ENCODE measurements at regions not wholly inside any gene's neighbourhood (a gene's known extent, or its start where the extent isn't known, plus 50 kb on each side); places are given as distances from the start of the nearest gene placed in this dataset.

DNA sequence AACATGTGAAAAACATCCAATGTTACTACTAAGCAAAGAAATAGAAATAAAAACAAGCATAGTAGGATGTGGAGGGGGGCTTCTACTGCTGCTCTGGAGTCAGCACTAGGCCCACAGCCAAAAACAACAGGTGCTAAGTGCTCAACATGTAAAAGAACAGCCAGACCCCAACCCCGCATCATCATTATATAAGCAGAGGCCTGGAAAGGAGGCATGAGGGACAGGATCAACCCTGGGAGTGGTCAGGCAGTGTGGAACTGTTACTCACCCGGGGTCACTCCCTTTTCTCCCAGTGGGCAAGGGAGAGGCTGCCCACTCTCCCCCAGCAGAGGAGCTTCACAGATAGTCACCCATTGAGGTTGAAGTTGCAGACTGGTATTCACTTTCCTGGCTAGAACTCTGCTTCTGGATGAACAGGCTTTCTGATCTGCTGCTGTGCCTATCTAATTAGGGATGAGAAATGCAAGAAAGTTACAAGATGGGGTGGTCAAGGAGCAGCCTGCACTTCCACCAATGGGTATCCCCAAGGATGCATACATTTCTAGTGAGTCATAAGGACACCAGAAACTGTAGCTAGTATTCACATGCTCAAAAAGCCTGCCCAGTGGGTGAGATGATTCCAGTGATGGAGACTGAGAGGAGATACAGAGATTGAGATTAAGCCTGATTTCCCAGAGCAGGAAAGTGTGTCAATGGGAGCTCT is 480.1 kb upstream of the TCF4 start:
- intact Hi-C loops (cut with DNase I; ENCODE audit: low total_unique reads): no loop called here
- DNase-seq: no peak
- Histone ChIP-seq H3K4me1 (no peaks in the 10 kb centered on the region), H3K4me3 (no peak overlapping the region), H3K27me3 (no peaks in the 10 kb centered on the region), H3K27ac (no peak overlapping the region), H3K36me3 (ENCODE audit: low read depth, missing control alignments) (no peaks in the 10 kb centered on the region), H3K9me3 (no peaks in the 10 kb centered on the region)
- no peak for TF ChIP-seq POLR2A (IDR thresholded peaks at IDR 0.05)
- TF ChIP-seq, protein P1, sequence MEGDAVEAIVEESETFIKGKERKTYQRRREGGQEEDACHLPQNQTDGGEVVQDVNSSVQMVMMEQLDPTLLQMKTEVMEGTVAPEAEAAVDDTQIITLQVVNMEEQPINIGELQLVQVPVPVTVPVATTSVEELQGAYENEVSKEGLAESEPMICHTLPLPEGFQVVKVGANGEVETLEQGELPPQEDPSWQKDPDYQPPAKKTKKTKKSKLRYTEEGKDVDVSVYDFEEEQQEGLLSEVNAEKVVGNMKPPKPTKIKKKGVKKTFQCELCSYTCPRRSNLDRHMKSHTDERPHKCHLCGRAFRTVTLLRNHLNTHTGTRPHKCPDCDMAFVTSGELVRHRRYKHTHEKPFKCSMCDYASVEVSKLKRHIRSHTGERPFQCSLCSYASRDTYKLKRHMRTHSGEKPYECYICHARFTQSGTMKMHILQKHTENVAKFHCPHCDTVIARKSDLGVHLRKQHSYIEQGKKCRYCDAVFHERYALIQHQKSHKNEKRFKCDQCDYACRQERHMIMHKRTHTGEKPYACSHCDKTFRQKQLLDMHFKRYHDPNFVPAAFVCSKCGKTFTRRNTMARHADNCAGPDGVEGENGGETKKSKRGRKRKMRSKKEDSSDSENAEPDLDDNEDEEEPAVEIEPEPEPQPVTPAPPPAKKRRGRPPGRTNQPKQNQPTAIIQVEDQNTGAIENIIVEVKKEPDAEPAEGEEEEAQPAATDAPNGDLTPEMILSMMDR (IDR thresholded peaks at IDR 0.05): no peak
- 56 to 60% methylated on average over 2 of the region's 2 CpGs for WGBS, 2 donors

DNA sequence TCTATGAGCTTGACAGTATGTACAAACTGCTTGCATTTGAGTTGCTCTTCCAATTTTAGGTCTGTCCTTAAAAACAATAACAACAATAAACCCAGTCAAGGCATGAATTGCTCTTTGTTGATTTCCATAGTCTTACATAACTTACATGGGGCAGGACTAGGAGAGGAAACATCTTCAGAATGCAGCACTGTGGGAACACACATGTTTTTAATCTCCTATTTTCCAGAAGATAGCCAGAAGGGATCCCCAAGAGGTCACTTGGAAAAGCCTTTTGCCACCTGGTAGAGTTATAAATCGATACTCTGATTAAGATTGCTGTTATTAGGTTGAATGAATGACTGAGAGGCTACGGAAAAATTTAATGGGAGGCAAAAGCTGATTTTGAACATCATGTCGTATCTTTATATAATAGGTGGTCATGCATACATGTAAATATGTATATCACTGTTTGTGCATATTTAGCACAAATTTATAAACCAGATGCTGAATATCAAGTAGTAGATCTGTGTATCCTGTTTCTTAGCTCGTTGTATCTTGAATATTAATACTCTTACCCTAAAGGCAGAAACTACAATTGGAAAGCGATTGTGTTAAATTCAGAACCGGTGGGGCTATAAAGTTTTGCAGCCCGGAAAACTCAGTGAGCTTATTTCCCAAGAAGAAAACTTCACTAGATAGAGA is 479.4 kb upstream of the TCF4 start:
- intact Hi-C loops (cut with DNase I; ENCODE audit: low total_unique reads): no loop called here
- Histone ChIP-seq H3K27me3 (no peaks in the 10 kb centered on the region), H3K4me3 (no peak overlapping the region), H3K9me3 (no peaks in the 10 kb centered on the region), H3K4me1 (no peaks in the 10 kb centered on the region), H3K27ac (no peak overlapping the region), H3K36me3 (ENCODE audit: low read depth, missing control alignments) (no peaks in the 10 kb centered on the region)
- no peak for DNase-seq
- TF ChIP-seq POLR2A (IDR thresholded peaks at IDR 0.05): no peak
- TF ChIP-seq, protein P1 (IDR thresholded peaks at IDR 0.05): no peak
- WGBS, 2 donors: 62 to 69% methylated on average over 7 of the region's 7 CpGs

- H3K27me3 ChIP-seq: no peaks in the 10 kb centered on the region
- no peaks in the 10 kb centered on the region for H3K9me3 ChIP-seq
- no peak overlapping the region for H3K4me3 ChIP-seq
- 60 to 70% methylated on average over 2 of the region's 2 CpGs for WGBS, 2 donors
- DNase-seq: no peak
- TF ChIP-seq, protein P1 (IDR thresholded peaks at IDR 0.05): no peak
- TF ChIP-seq POLR2A (IDR thresholded peaks at IDR 0.05): no peak
- no peak overlapping the region for H3K27ac ChIP-seq
- intact Hi-C loops (cut with DNase I; ENCODE audit: low total_unique reads): no loop called here
- H3K36me3 ChIP-seq (ENCODE audit: low read depth, missing control alignments): no peaks in the 10 kb centered on the region
- no peaks in the 10 kb centered on the region for H3K4me1 ChIP-seq
Measured at GRCh38 chr18:56066524-56067213, 478.7 kb upstream of the TCF4 start.

DNA sequence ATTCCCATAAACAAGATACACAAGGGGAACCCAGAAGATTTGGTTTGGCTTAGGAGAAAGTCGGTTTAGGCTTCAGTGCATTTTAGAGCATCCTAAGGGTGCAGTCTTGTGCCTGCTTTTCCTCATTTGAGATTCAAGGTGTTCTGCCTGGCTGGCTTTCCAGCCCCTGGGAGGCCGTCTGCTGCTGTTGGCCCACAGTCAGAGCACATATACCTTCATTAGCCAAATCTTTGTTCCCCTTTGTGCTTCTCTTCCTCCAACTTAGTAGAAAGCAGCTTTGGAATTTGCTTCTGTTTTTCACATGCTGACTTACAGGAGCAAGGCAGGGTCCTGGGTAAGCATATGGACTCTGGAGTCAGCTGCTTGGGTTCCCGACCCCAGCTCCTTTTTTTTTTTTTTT is 477.1 kb upstream of the TCF4 start:
- 64 to 73% methylated on average over 3 of the region's 3 CpGs for WGBS, 2 donors
- Histone ChIP-seq H3K36me3 (ENCODE audit: low read depth, missing control alignments) (no peaks in the 10 kb centered on the region), H3K9me3 (no peaks in the 10 kb centered on the region), H3K27ac (no peak overlapping the region), H3K4me1 (no peaks in the 10 kb centered on the region), H3K4me3 (no peak overlapping the region), H3K27me3 (no peaks in the 10 kb centered on the region)
- no peak for DNase-seq
- TF ChIP-seq, protein P1 (IDR thresholded peaks at IDR 0.05): no peak
- TF ChIP-seq POLR2A (IDR thresholded peaks at IDR 0.05): no peak
- intact Hi-C loops (cut with DNase I; ENCODE audit: low total_unique reads): no loop called here
